ENCODE measurements at regions not wholly inside any gene's neighbourhood (a gene's known extent, or its start where the extent isn't known, plus 50 kb on each side); places are given as distances from the start of the nearest gene placed in this dataset.
A peak's percentile ranks its signal among the peaks of the same experiment; 100 is the strongest.
"Not testable (repeated sequence)": the region's sequence is repeated elsewhere in the genome, so short reads cannot be mapped to it uniquely, and the experiment has no call there.

GRCh38 chr7:45325378-45325777 lies 167.8 kb downstream of the RAMP3 start (continued):
- no peak for TF ChIP-seq TSHZ2 (CRISPR knock-in tag; IDR thresholded peaks at IDR 0.05)

- no peak for ATAC-seq
- TF ChIP-seq ISL1 (CRISPR knock-in tag; IDR thresholded peaks at IDR 0.05), result no peak
- no peak for TF ChIP-seq POU6F1 (CRISPR knock-in tag; IDR thresholded peaks at IDR 0.05; ENCODE audit: borderline replicate concordance, low read depth)
- no peak for TF ChIP-seq CREB5 (CRISPR knock-in tag; IDR thresholded peaks at IDR 0.05; ENCODE audit: low read depth)
- no peak for TF ChIP-seq ZFP30 (CRISPR knock-in tag; IDR thresholded peaks at IDR 0.05)
- TF ChIP-seq TOX (CRISPR knock-in tag; IDR thresholded peaks at IDR 0.05; ENCODE audit: borderline replicate concordance), result no peak
- no peak for TF ChIP-seq ZNF70 (CRISPR knock-in tag; IDR thresholded peaks at IDR 0.05)
- TF ChIP-seq ESRRG (CRISPR knock-in tag; IDR thresholded peaks at IDR 0.05), result no peak
- no peak for TF ChIP-seq ZNF8 (CRISPR knock-in tag; IDR thresholded peaks at IDR 0.05)
- TF ChIP-seq ZFP3 (CRISPR knock-in tag; IDR thresholded peaks at IDR 0.05), result no peak
- TF ChIP-seq PATZ1 (CRISPR knock-in tag; IDR thresholded peaks at IDR 0.05; ENCODE audit: borderline replicate concordance), result no peak
- no peak for TF ChIP-seq ZC3H10 (CRISPR knock-in tag; IDR thresholded peaks at IDR 0.05)
- no peak for TF ChIP-seq BACH2 (CRISPR knock-in tag; IDR thresholded peaks at IDR 0.05; ENCODE audit: borderline replicate concordance)
- TF ChIP-seq RARB (CRISPR knock-in tag; IDR thresholded peaks at IDR 0.05), result no peak
- no peak for TF ChIP-seq CSRNP3 (CRISPR knock-in tag; IDR thresholded peaks at IDR 0.05)
- TF ChIP-seq GLIS3 (CRISPR knock-in tag; IDR thresholded peaks at IDR 0.05), result no peak
- no peak for TF ChIP-seq ARNTL (CRISPR knock-in tag; IDR thresholded peaks at IDR 0.05; ENCODE audit: borderline replicate concordance, low read depth)
These were observed 170.9 kb downstream of the RAMP3 start for GRCh38 chr7:45328403-45328981.

- no peak for ATAC-seq
- TF ChIP-seq ZNF565 (CRISPR knock-in tag; conservative IDR thresholded peaks at IDR 0.05; ENCODE audit: low read depth), result no peak
- TF ChIP-seq ZNF8 (CRISPR knock-in tag; IDR thresholded peaks at IDR 0.05), result peak; percentile 92
These were observed 174.0 kb downstream of the RAMP3 start for GRCh38 chr7:45331563-45331962.

GRCh38 chr7:45335024-45335423 lies 177.4 kb downstream of the RAMP3 start:
- ATAC-seq, result not testable (repeated sequence)

- TF ChIP-seq ZFP30 (CRISPR knock-in tag; IDR thresholded peaks at IDR 0.05), result no peak
- no peak for TF ChIP-seq BACH2 (CRISPR knock-in tag; IDR thresholded peaks at IDR 0.05; ENCODE audit: borderline replicate concordance)
- no peak for TF ChIP-seq OSR1 (CRISPR knock-in tag; IDR thresholded peaks at IDR 0.05)
- no peak for TF ChIP-seq TOX (CRISPR knock-in tag; IDR thresholded peaks at IDR 0.05; ENCODE audit: borderline replicate concordance)
- no peak for TF ChIP-seq TCF4 (CRISPR knock-in tag; IDR thresholded peaks at IDR 0.05; ENCODE audit: borderline replicate concordance)
- TF ChIP-seq CSDC2 (CRISPR knock-in tag; IDR thresholded peaks at IDR 0.05), result no peak
- TF ChIP-seq TSHZ2 (CRISPR knock-in tag; IDR thresholded peaks at IDR 0.05), result no peak
- ATAC-seq, result no peak
These were observed 184.6 kb downstream of the RAMP3 start for GRCh38 chr7:45342236-45342635.

All from SK-N-SH treated with all-trans-retinoic acid at 6 μM for 48 hours (cell line).